ENCODE measurements at regions not wholly inside any gene's neighbourhood (a gene's known extent, or its start where the extent isn't known, plus 50 kb on each side); places are given as distances from the start of the nearest gene placed in this dataset.
"Not testable (repeated sequence)": the region's sequence is repeated elsewhere in the genome, so short reads cannot be mapped to it uniquely, and the experiment has no call there.

- Histone ChIP-seq H3K4me3 (ENCODE audit: insufficient read depth, low read depth, low read length, poor library complexity, severe bottlenecking) (no peak overlapping the region), H3K4me1 (ENCODE audit: control insufficient read depth, insufficient read depth, low read length, poor library complexity, severe bottlenecking) (no peaks in the 10 kb centered on the region), H3K9me3 (ENCODE audit: control insufficient read depth, low read length) (no peaks in the 10 kb centered on the region), H3K27ac (ENCODE audit: insufficient read depth, low read length, poor library complexity, severe bottlenecking) (no peak overlapping the region), H3K36me3 (ENCODE audit: control insufficient read depth, insufficient read depth, low read length) (no peaks in the 10 kb centered on the region), H3K27me3 (replicated peaks; ENCODE audit: control insufficient read depth, insufficient read depth, low read length, poor library complexity, severe bottlenecking) (no peaks in the 10 kb centered on the region)
- DNase-seq, result no peak
Observed at GRCh38 chr1:47687631-47688460, 250.0 kb downstream of the FOXD2 start.

DNA sequence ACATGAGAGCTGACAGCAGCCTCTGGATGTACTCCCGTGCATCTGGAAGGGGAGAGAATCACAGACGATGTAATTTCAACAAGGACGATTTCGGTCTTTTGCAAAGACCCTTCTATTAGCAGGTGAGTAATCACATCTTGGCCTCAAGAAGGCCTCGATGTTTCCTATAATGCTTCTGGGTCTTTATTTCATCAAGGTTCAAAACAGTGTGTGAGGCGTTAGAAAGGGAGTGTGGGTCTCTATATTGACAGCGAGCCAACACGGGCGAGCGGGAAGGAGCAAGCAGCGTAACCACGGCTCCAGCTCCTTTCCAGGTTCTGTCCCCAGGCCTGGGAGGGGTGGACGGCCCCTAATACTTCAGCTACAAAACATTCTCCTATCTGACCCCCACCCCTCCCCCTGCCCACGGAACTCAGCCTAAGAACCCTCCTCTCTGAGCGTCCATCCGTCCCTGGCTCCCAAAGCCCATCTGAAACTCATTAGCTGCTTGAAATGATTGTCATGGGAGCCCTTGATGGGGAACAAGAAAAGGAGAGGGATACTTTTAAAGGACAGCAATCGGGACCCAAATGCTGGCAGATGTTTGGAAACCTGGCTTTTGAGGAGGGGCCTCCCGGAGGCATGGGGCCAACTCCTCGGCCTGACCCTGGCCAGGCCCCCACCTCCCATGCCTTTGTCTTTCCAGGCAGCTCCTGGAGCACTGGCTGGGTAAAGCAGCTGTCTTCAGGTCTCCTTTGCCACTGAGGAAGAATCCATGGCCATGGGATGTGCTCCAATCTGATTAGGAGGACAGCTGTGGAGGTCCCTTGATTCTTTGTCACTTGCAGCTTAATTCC, 250.8 kb downstream of the FOXD2 start:
- DNase-seq, result no peak
- H3K27me3 ChIP-seq (replicated peaks; ENCODE audit: control insufficient read depth, insufficient read depth, low read length, poor library complexity, severe bottlenecking), result no peaks in the 10 kb centered on the region
- no peaks in the 10 kb centered on the region for H3K36me3 ChIP-seq (ENCODE audit: control insufficient read depth, insufficient read depth, low read length)
- no peaks in the 10 kb centered on the region for H3K9me3 ChIP-seq (ENCODE audit: control insufficient read depth, low read length)
- no peak overlapping the region for H3K4me3 ChIP-seq (ENCODE audit: insufficient read depth, low read depth, low read length, poor library complexity, severe bottlenecking)
- no peak overlapping the region for H3K27ac ChIP-seq (ENCODE audit: insufficient read depth, low read length, poor library complexity, severe bottlenecking)
- no peaks in the 10 kb centered on the region for H3K4me1 ChIP-seq (ENCODE audit: control insufficient read depth, insufficient read depth, low read length, poor library complexity, severe bottlenecking)

- no peaks in the 10 kb centered on the region for H3K9me3 ChIP-seq (ENCODE audit: control insufficient read depth, low read length)
- no peak overlapping the region for H3K27ac ChIP-seq (ENCODE audit: insufficient read depth, low read length, poor library complexity, severe bottlenecking)
- H3K36me3 ChIP-seq (ENCODE audit: control insufficient read depth, insufficient read depth, low read length), result no peaks in the 10 kb centered on the region
- no peaks in the 10 kb centered on the region for H3K4me1 ChIP-seq (ENCODE audit: control insufficient read depth, insufficient read depth, low read length, poor library complexity, severe bottlenecking)
- DNase-seq, result no peak
- H3K27me3 ChIP-seq (replicated peaks; ENCODE audit: control insufficient read depth, insufficient read depth, low read length, poor library complexity, severe bottlenecking), result no peaks in the 10 kb centered on the region
- no peak overlapping the region for H3K4me3 ChIP-seq (ENCODE audit: insufficient read depth, low read depth, low read length, poor library complexity, severe bottlenecking)
Observed at GRCh38 chr1:47689894-47690293, 252.1 kb downstream of the FOXD2 start.

DNA sequence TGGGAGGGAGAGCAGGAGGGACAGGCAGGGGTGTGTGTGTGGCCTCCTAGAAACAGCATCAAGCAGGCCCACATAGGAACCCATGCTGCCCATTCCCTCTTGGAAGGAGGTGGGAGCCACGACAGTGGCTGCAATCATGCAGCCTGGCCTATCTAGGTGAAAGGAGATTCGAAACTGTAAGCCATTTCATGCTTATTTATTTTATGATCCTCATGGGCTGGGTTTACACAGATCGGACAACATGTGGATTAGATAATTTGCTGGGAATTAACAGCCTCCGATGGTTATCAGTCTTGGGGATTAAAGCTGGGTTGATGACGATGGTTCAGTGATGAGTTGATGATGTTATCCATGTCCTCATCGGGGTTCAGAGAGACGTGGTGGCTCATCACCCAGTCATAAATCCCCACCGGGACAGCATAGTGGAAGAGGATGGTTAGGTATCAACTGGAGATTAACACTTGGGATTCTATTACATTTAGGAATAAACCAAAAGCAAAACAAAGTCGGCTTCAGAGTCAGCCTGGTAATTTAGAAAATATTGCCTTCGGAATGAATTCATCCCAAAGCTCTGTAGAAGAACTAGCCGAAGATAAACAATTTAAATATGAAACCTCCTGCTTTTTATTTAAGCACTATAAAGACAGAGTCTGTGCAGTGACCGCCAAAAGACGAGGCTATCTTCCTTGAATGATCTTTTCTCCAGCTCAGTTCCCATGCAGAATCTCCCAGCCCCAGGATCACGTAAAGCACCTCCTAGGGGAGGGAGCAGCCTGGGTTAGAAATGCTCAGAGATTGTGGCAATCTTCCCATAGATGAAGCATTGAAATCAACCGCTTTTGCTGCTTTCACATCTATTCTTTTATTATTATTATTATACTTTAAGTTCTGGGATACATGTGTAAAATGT, 252.8 kb downstream of the FOXD2 start:
- Histone ChIP-seq H3K4me3 (ENCODE audit: insufficient read depth, low read depth, low read length, poor library complexity, severe bottlenecking) (no peak overlapping the region), H3K9me3 (ENCODE audit: control insufficient read depth, low read length) (no peaks in the 10 kb centered on the region), H3K27me3 (replicated peaks; ENCODE audit: control insufficient read depth, insufficient read depth, low read length, poor library complexity, severe bottlenecking) (no peaks in the 10 kb centered on the region), H3K36me3 (ENCODE audit: control insufficient read depth, insufficient read depth, low read length) (no peaks in the 10 kb centered on the region), H3K4me1 (ENCODE audit: control insufficient read depth, insufficient read depth, low read length, poor library complexity, severe bottlenecking) (no peaks in the 10 kb centered on the region), H3K27ac (ENCODE audit: insufficient read depth, low read length, poor library complexity, severe bottlenecking) (no peak overlapping the region)
- no peak for DNase-seq

- not testable (repeated sequence) for H3K4me1 ChIP-seq (ENCODE audit: control insufficient read depth, insufficient read depth, low read length, poor library complexity, severe bottlenecking); DNase-seq; H3K9me3 ChIP-seq (ENCODE audit: control insufficient read depth, low read length); H3K27me3 ChIP-seq (replicated peaks; ENCODE audit: control insufficient read depth, insufficient read depth, low read length, poor library complexity, severe bottlenecking); H3K36me3 ChIP-seq (ENCODE audit: control insufficient read depth, insufficient read depth, low read length); H3K27ac ChIP-seq (ENCODE audit: insufficient read depth, low read length, poor library complexity, severe bottlenecking); H3K4me3 ChIP-seq (ENCODE audit: insufficient read depth, low read depth, low read length, poor library complexity, severe bottlenecking)
Observed at GRCh38 chr1:47691293-47691692, 253.4 kb downstream of the FOXD2 start.

DNA sequence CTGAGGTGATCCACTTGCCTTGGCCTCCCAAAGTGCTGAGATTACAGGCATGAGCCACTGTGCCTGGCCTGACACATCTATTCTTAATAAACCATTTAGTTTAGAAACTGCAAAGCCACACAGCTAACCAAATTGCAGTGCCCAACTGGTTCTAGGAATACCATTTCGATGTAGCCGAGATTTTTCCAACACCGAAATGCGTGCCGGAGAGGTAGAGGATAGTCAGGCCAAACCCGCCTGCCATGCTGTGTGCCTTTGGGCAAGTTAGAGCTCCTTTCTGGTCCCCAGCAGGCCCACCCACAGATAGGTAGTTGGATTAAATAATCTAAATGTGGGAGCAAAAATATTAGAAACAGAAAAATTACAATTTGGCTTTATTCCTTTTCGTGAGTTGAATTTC, 254.4 kb downstream of the FOXD2 start:
- no peaks in the 10 kb centered on the region for H3K4me1 ChIP-seq (ENCODE audit: control insufficient read depth, insufficient read depth, low read length, poor library complexity, severe bottlenecking)
- no peaks in the 10 kb centered on the region for H3K36me3 ChIP-seq (ENCODE audit: control insufficient read depth, insufficient read depth, low read length)
- DNase-seq, result no peak
- H3K27me3 ChIP-seq (replicated peaks; ENCODE audit: control insufficient read depth, insufficient read depth, low read length, poor library complexity, severe bottlenecking), result no peaks in the 10 kb centered on the region
- H3K4me3 ChIP-seq (ENCODE audit: insufficient read depth, low read depth, low read length, poor library complexity, severe bottlenecking), result no peak overlapping the region
- no peaks in the 10 kb centered on the region for H3K9me3 ChIP-seq (ENCODE audit: control insufficient read depth, low read length)
- H3K27ac ChIP-seq (ENCODE audit: insufficient read depth, low read length, poor library complexity, severe bottlenecking), result no peak overlapping the region

DNA sequence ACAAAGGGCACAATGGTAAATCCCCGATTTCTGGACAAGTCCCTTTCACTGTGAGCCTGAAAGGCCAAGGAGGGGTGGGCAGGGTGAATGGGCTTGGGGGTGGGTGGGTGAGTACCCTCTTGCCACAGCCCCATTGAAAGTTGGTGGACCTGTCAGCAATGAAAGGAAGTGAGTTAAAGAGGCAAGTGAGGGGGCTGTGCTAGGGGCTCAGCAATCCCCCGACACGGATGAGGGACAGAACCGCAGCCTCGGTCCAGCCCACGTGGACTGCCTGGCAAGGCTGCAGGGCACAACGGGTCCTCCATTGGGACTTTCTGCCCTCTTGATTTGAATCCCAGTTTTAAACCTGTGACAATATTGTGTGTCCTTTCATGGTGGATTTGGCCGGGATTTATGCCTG, 255.3 kb downstream of the FOXD2 start:
- no peaks in the 10 kb centered on the region for H3K4me1 ChIP-seq (ENCODE audit: control insufficient read depth, insufficient read depth, low read length, poor library complexity, severe bottlenecking)
- H3K27ac ChIP-seq (ENCODE audit: insufficient read depth, low read length, poor library complexity, severe bottlenecking), result no peak overlapping the region
- H3K27me3 ChIP-seq (replicated peaks; ENCODE audit: control insufficient read depth, insufficient read depth, low read length, poor library complexity, severe bottlenecking), result no peaks in the 10 kb centered on the region
- H3K4me3 ChIP-seq (ENCODE audit: insufficient read depth, low read depth, low read length, poor library complexity, severe bottlenecking), result no peak overlapping the region
- no peaks in the 10 kb centered on the region for H3K9me3 ChIP-seq (ENCODE audit: control insufficient read depth, low read length)
- DNase-seq, result no peak
- no peaks in the 10 kb centered on the region for H3K36me3 ChIP-seq (ENCODE audit: control insufficient read depth, insufficient read depth, low read length)

- Histone ChIP-seq H3K27me3 (replicated peaks; ENCODE audit: control insufficient read depth, insufficient read depth, low read length, poor library complexity, severe bottlenecking) (no peaks in the 10 kb centered on the region), H3K27ac (ENCODE audit: insufficient read depth, low read length, poor library complexity, severe bottlenecking) (no peak overlapping the region), H3K4me3 (ENCODE audit: insufficient read depth, low read depth, low read length, poor library complexity, severe bottlenecking) (no peak overlapping the region), H3K36me3 (ENCODE audit: control insufficient read depth, insufficient read depth, low read length) (no peaks in the 10 kb centered on the region), H3K9me3 (ENCODE audit: control insufficient read depth, low read length) (no peaks in the 10 kb centered on the region), H3K4me1 (ENCODE audit: control insufficient read depth, insufficient read depth, low read length, poor library complexity, severe bottlenecking) (no peaks in the 10 kb centered on the region)
- DNase-seq, result no peak
Observed at GRCh38 chr1:47694011-47694890, 256.4 kb downstream of the FOXD2 start.

- Histone ChIP-seq H3K27ac (ENCODE audit: insufficient read depth, low read length, poor library complexity, severe bottlenecking) (no peak overlapping the region), H3K4me1 (ENCODE audit: control insufficient read depth, insufficient read depth, low read length, poor library complexity, severe bottlenecking) (no peaks in the 10 kb centered on the region), H3K9me3 (ENCODE audit: control insufficient read depth, low read length) (no peaks in the 10 kb centered on the region), H3K27me3 (replicated peaks; ENCODE audit: control insufficient read depth, insufficient read depth, low read length, poor library complexity, severe bottlenecking) (no peaks in the 10 kb centered on the region), H3K4me3 (ENCODE audit: insufficient read depth, low read depth, low read length, poor library complexity, severe bottlenecking) (no peak overlapping the region), H3K36me3 (ENCODE audit: control insufficient read depth, insufficient read depth, low read length) (no peaks in the 10 kb centered on the region)
- no peak for DNase-seq
Observed at GRCh38 chr1:47696404-47696736, 258.5 kb downstream of the FOXD2 start.

All from effector memory CD4-positive, alpha-beta T cell (primary cell).